GM18858 (cell line): ENCODE measurements at regions not wholly inside any gene's neighbourhood (a gene's known extent, or its start where the extent isn't known, plus 50 kb on each side); places are given as distances from the start of the nearest gene placed in this dataset.
"Not testable (repeated sequence)": the region's sequence is repeated elsewhere in the genome, so short reads cannot be mapped to it uniquely, and the experiment has no call there.

ENCODE experiments used
- ATAC-seq: cut with Tn5 transposase; IDR thresholded peaks from one replicate; pipeline ENCODE4 v1.9.1; 2021; ENCODE audit not compliant: unreplicated experiment

DNA sequence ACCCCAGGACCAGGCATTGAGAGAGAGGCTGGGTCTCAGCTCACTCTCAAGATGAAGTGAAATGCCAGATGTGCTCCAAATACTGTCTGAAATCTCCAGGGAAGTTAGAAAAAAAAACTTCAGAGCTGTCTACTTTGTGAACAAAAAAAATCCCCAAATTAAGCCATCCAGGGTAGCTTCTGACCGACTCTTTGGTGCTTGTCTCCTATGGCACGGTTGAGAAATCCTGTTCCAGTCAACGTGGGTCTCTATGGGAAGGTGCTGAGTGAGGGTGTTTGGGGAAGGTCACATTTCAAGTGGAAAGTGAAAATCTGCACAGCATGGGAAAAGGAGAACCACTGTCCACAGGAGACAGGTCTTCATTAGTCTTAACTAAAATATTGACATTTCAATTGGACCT lies 322.5 kb upstream of the CFAP20DC start:
- ATAC-seq: no peak

DNA sequence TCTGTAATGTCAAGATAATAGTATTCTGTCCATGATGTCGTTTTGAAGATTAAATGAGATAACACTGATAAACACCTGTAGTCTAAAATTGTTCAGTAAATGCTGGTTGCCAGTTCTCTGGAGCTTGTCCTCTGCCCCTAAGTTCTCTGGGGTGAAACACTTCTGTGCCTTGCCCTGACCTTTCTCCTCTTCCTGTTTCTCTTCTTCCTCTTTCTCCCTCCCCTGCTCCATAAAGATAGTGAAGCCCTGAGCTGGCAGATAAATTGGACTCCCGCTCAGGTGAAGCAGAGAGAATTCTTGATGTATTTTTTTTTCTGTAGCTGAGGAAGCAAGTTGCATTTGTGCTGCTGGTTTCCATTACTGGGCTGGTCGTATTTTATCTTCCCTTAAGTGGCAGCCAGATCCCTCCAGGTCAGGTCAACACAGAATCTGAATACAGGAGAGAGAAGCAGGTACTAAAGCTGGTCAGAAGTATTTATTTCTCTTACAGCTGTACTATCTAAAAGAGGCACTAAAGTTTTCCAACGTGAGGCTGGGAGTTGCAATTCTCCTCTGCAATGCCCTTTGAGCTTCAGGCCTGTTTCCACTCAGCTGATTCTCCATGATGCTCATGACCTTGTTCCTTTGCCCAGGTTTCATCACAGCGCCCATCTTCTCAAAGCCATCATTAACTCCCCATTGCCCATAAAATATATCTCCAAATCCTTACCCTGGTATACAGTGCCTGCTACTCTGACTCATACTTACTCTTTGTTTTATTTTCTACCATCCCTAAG lies 319.3 kb upstream of the CFAP20DC start:
- no peak for ATAC-seq

GRCh38 chr3:59367150-59367549 lies 317.3 kb upstream of the CFAP20DC start:
- no peak for ATAC-seq

GRCh38 chr3:59366218-59366617 lies 316.4 kb upstream of the CFAP20DC start:
- ATAC-seq: no peak

DNA sequence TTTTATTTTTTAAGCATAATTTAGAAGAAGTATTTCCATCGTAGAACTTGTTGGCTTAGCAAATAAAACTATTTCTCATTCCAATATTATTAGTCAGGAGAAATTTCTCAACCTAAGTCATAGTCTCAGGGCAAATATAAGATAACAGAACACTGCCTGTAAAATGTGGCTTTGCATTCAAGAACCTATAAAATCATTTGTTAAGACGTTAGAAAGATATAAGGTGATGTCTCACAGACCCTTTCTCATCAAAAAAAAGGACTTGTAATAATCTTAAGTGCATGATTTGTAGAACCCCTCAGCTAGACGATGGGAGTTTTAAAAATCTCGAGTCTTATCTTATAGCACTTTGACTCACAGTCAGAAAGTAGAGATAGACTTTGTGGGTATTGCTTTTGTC lies 314.7 kb upstream of the CFAP20DC start:
- no peak for ATAC-seq

- not testable (repeated sequence) for ATAC-seq
Observed at GRCh38 chr3:59360312-59360711, 310.5 kb upstream of the CFAP20DC start.

DNA sequence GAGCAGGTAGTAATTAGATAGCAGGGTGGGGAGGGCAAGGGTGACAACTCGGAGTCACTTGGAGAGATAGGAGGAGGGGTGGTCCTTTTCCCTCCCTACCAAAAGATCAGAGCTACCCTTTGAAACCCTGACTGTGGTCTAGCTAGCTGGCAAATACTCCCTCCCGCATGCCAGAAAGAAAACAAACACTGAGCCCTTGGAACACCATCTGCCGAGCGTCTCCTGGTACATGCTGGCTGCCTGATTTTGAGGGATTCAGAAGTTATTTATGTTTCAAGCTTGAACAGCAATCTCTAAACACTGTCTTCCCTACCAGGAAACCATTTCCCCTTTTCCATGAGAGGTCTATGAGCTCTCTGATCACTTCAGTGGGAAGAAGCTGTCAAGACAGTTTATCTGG lies 291.6 kb upstream of the CFAP20DC start:
- ATAC-seq: no peak

DNA sequence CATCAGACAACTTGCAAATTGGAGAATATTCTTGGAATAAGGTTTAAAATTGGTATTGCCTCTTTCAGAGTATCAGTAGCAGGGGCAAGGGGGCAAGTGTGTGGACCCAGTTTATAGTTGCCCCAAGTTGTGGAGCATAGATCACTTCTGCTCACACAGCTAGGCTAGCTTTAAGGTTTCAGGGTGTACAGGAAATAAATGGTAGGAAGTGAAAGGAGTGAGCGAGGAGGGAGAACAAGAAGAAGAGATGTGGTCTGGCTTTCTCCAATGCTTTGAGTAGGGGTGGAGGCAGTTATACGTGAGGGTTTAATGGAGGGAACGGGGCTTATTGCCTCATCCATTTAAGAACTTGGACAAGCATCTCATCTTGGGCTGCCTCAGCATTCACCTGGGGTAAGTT lies 290.0 kb upstream of the CFAP20DC start:
- ATAC-seq: no peak

GRCh38 chr3:59338934-59339333 lies 289.1 kb upstream of the CFAP20DC start:
- ATAC-seq: no peak

DNA sequence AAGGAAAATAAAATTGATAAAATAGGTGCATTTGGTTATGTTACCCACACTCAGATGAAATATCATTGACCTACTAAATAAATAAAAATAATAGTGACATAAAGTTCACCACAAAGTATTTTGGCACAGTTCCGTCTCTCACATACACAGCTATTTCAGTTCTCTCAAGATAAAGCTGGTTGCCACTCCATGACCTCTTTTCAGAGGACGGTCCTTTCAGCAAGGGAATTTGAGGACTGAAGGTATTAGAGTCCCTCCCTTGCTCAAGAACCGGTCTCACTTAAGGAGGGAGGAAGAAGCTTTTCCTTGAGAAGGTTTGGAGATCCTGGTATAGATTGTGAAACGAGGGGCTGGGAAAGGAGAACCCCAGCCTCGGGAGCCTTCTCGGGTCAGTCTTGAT lies 285.5 kb upstream of the CFAP20DC start:
- ATAC-seq: no peak

GRCh38 chr3:59334585-59334984 lies 284.8 kb upstream of the CFAP20DC start:
- ATAC-seq: no peak

GRCh38 chr3:59327376-59327808 lies 277.6 kb upstream of the CFAP20DC start:
- ATAC-seq: no peak

GRCh38 chr3:59326246-59327024 lies 276.6 kb upstream of the CFAP20DC start:
- no peak for ATAC-seq

DNA sequence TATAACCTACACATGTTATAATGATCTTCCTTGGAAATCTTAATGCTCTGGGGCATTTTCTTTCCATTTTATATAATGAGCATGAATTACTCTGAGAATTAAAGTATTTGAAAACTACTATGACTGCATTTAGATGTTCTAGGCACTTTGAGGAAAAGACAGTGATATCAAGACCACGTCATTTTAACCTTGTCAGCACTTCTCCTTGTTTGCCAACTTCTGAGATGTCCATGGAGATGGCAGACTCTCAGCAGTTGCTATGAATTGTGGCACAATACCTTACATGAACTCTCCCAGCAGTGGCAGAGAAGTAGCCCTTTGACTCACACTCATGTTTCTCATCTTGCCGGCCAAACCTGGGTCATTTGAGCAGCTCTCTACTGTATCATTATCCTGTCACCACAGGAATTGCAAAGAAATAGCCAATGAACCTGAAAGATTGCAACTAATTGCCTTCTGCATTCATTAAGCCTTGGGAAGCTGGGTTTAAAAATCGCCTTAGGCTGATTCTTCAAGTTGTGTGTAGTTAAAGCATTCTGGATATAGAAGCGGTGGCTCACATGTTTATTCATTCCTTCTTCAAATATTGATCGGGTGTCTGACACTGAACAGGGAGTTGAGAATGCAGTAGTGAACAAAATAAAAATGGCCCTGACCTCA lies 272.2 kb upstream of the CFAP20DC start:
- ATAC-seq: no peak

GRCh38 chr3:59320080-59320479 lies 270.3 kb upstream of the CFAP20DC start:
- no peak for ATAC-seq

- ATAC-seq: no peak
Observed at GRCh38 chr3:59319442-59319841, 269.6 kb upstream of the CFAP20DC start.

DNA sequence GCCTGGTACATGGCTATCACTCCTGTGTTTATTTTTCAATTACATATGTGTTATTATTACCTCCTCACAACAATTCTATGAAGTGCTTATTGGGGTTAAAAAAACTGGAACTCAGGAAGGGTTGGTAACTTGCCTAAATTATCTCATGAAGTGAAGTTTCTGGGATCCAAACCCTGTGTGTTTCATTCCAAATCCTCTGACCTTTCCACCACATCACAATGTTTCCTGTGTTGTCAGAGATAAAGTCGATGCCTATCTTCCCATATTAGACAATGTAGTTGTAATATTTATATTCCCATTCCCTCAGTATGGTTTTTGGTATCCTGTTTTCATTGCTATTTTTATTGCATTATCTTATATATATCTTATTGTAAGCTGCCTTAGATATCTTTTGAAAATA lies 269.1 kb upstream of the CFAP20DC start:
- ATAC-seq: no peak

- no peak for ATAC-seq
Observed at GRCh38 chr3:59317386-59317785, 267.6 kb upstream of the CFAP20DC start.

DNA sequence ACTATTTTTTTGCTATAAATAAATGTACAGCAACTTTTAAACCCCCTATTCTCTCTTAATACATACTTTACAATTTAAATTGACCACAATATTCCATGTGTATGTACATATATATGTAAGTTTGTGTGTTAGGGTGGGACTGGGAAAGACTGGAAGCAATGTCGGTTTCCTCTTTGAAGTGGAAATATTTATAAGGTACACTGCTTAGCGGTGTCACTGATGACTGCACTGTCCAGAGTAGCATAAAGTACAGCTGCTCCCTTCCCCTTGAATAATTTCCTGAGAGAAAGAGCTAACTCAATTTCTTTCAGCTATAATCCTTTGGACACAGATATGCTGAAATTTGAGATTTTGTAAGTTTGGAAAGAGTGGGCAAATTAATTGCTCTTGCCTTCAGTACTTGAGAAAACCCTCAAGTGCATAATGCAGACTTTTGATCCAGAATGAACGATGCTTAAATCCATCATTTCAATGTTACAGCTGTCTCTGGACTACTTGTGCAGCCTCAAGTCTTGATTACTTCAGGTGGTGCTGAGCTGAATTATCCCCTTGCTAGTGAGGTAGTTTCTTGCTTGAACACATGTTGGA lies 267.0 kb upstream of the CFAP20DC start:
- ATAC-seq: no peak

DNA sequence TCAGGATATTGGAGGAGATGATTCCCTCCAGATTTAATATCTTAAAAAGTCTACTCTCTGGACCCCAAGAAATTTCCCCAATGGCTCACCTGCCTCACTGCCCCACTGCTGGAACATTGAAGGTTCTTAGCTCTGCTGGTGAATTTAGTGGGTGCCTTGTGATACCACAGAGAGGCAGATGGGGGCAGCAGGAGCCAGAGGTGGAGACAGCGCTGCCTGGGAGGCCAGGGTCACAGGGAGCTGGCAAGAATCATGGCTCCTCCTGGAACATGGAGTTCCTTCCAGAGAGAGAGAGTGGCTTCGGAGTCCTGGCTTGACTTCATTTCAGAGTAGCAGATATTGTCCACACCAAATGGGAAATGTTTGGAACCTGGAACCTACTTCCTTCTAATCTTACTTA lies 263.5 kb upstream of the CFAP20DC start:
- no peak for ATAC-seq

DNA sequence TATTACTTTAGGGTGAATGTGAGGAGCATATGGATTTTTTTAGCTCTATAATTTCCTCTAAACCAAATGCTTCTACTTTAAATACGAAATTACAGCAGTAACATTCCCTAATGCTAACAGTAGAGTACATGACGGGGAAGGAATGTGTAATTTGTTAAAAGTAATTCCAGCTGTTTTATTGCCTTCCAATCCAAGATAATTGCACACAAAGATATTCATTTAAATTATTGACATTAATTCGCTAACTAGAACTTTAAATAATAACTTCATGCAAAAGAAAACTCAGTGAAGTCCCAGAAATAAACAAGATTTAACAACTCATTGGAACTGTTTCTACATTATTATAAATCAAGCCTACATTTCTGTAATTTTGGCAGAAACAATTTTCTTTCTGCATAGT lies 261.4 kb upstream of the CFAP20DC start:
- ATAC-seq: no peak

DNA sequence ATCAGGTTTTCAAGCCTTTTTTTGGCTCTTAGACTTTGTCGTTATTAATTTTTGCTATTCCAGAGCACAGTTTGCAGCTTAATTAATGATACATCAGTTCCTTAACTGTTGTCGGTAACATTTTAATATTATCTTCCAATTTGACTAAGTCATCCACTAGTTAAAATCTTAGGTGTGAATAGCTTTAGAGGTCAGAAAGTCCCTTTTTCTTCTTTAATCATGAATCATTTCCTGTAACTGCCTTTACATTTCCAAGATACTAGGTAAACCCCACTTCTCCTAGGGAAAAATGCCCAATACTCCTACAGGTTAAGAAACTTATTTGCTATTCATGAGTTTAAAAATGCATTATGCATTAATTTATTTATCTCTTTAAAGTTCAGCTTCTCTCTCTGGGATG lies 260.9 kb upstream of the CFAP20DC start:
- ATAC-seq: no peak
